ENCODE measurements at regions not wholly inside any gene's neighbourhood (a gene's known extent, or its start where the extent isn't known, plus 50 kb on each side); places are given as distances from the start of the nearest gene placed in this dataset.
"Not testable (repeated sequence)": the region's sequence is repeated elsewhere in the genome, so short reads cannot be mapped to it uniquely, and the experiment has no call there.

- no peak for DNase-seq (ENCODE audit: low spot score)
Observed at GRCh38 chrX:131356725-131357124, 67.6 kb upstream of the IGSF1 start.

- no peak for DNase-seq (ENCODE audit: low spot score)
Observed at GRCh38 chrX:131359611-131360010, 70.5 kb upstream of the IGSF1 start.

- no peak for DNase-seq (ENCODE audit: low spot score)
Observed at GRCh38 chrX:131365766-131366165, 76.7 kb upstream of the IGSF1 start.

GRCh38 chrX:131366407-131366806 is 77.3 kb upstream of the IGSF1 start:
- DNase-seq (ENCODE audit: low spot score), result peak; percentile 44

GRCh38 chrX:131388293-131388692 is 99.2 kb upstream of the IGSF1 start:
- no peak for DNase-seq (ENCODE audit: low spot score)

- DNase-seq (ENCODE audit: low spot score), result no peak
Observed at GRCh38 chrX:131392666-131393065, 103.6 kb upstream of the IGSF1 start.

- DNase-seq (ENCODE audit: low spot score), result no peak
Observed at GRCh38 chrX:131393426-131393825, 104.3 kb upstream of the IGSF1 start.

- no peak for DNase-seq (ENCODE audit: low spot score)
Observed at GRCh38 chrX:131394384-131394783, 105.3 kb upstream of the IGSF1 start.

- DNase-seq (ENCODE audit: low spot score), result no peak
Observed at GRCh38 chrX:131397891-131398290, 108.8 kb upstream of the IGSF1 start.

GRCh38 chrX:131399678-131400428 is 110.7 kb upstream of the IGSF1 start:
- no peak for DNase-seq (ENCODE audit: low spot score)

- DNase-seq (ENCODE audit: low spot score), result peak; percentile 15
Observed at GRCh38 chrX:131402124-131402811, 113.2 kb upstream of the IGSF1 start.

GRCh38 chrX:131405497-131405896 is 116.4 kb upstream of the IGSF1 start:
- DNase-seq (ENCODE audit: low spot score), result peak; percentile 9

GRCh38 chrX:131424895-131425294 is 119.0 kb upstream of the OR13H1 start:
- DNase-seq (ENCODE audit: low spot score), result no peak

GRCh38 chrX:131430465-131430864 is 113.4 kb upstream of the OR13H1 start:
- DNase-seq (ENCODE audit: low spot score), result not testable (repeated sequence)

- peak; percentile 81 for DNase-seq (ENCODE audit: low spot score)
Observed at GRCh38 chrX:131441033-131441432, 102.8 kb upstream of the OR13H1 start.

- no peak for DNase-seq (ENCODE audit: low spot score)
Observed at GRCh38 chrX:131445955-131446354, 97.9 kb upstream of the OR13H1 start.

GRCh38 chrX:131461855-131462254 is 82.0 kb upstream of the OR13H1 start:
- not testable (repeated sequence) for DNase-seq (ENCODE audit: low spot score)

GRCh38 chrX:131473809-131474208 is 70.1 kb upstream of the OR13H1 start:
- DNase-seq (ENCODE audit: low spot score), result not testable (repeated sequence)

GRCh38 chrX:131477498-131477897 is 66.4 kb upstream of the OR13H1 start:
- DNase-seq (ENCODE audit: low spot score), result no peak
